ENCODE measurements at regions not wholly inside any gene's neighbourhood (a gene's known extent, or its start where the extent isn't known, plus 50 kb on each side); places are given as distances from the start of the nearest gene placed in this dataset.
"Not testable (repeated sequence)": the region's sequence is repeated elsewhere in the genome, so short reads cannot be mapped to it uniquely, and the experiment has no call there.

- DNase-seq (ENCODE audit: low read depth in 2 of 2): no peak
- TF ChIP-seq EZH2 (IDR thresholded peaks at IDR 0.05; ENCODE audit: low read length, missing control alignments): no peak
- TF ChIP-seq, protein P1, sequence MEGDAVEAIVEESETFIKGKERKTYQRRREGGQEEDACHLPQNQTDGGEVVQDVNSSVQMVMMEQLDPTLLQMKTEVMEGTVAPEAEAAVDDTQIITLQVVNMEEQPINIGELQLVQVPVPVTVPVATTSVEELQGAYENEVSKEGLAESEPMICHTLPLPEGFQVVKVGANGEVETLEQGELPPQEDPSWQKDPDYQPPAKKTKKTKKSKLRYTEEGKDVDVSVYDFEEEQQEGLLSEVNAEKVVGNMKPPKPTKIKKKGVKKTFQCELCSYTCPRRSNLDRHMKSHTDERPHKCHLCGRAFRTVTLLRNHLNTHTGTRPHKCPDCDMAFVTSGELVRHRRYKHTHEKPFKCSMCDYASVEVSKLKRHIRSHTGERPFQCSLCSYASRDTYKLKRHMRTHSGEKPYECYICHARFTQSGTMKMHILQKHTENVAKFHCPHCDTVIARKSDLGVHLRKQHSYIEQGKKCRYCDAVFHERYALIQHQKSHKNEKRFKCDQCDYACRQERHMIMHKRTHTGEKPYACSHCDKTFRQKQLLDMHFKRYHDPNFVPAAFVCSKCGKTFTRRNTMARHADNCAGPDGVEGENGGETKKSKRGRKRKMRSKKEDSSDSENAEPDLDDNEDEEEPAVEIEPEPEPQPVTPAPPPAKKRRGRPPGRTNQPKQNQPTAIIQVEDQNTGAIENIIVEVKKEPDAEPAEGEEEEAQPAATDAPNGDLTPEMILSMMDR (conservative IDR thresholded peaks at IDR 0.05 in 1 of 2, IDR thresholded peaks at IDR 0.05 in 1 of 2; ENCODE audit: low read depth in 1 of 2, low read length in 2 of 2): no peak
- Histone ChIP-seq H3K9ac (ENCODE audit: insufficient read depth, low read length) (no peak overlapping the region), H3K27ac (ENCODE audit: insufficient read depth, low read length) (no peak overlapping the region), H3K4me1 (ENCODE audit: control insufficient read depth, extremely low read depth, insufficient read depth, low read length) (no peaks in the 10 kb centered on the region), H3K4me2 (ENCODE audit: extremely low read depth, insufficient read depth, low read length) (no peak overlapping the region), H4K20me1 (ENCODE audit: control insufficient read depth, extremely low read depth, insufficient read depth, low read length) (no peaks in the 10 kb centered on the region), H3K36me3 (ENCODE audit: control insufficient read depth, insufficient read depth, low read length) (no peaks in the 10 kb centered on the region), H3K4me3 (replicated peaks in 1 of 4; ENCODE audit: control extremely low read depth in 1 of 4, insufficient read depth in 1 of 4, low read depth in 3 of 4, low read length in 4 of 4) (no peak overlapping the region), H2AFZ (ENCODE audit: low read length) (no peak overlapping the region), H3K79me2 (ENCODE audit: control insufficient read depth, insufficient read depth, low read length) (no peaks in the 10 kb centered on the region), H3K9me3 (ENCODE audit: control insufficient read depth, insufficient read depth, low read depth, low read length) (no peaks in the 10 kb centered on the region), H3K27me3 (ENCODE audit: control insufficient read depth, insufficient read depth, low read length) (no peaks in the 10 kb centered on the region)
These were observed 218.6 kb upstream of the DMRTA1 start for GRCh38 chr9:22227986-22228385.

DNA sequence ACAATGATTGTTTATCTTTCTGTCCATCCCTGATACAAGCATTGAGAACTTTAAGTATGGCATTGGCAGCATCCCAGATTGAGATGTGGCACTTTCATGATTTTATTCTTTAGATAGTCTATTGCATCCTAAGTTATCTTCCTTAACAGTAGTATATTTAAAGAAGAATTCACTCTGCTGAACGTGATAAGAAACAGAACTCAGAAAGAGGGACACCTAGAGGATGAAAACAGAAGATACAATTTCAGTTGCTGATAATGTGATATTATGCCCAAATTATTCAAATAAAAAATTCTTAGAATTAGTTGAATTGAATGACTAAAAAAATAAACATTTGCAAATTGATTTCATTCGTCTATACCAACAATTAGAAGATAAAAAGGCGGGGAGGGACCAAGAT is 218.1 kb upstream of the DMRTA1 start:
- Histone ChIP-seq H3K4me3 (replicated peaks in 1 of 4; ENCODE audit: control extremely low read depth in 1 of 4, insufficient read depth in 1 of 4, low read depth in 3 of 4, low read length in 4 of 4) (no peak overlapping the region), H3K4me2 (ENCODE audit: extremely low read depth, insufficient read depth, low read length) (no peak overlapping the region), H3K36me3 (ENCODE audit: control insufficient read depth, insufficient read depth, low read length) (no peaks in the 10 kb centered on the region), H3K79me2 (ENCODE audit: control insufficient read depth, insufficient read depth, low read length) (no peaks in the 10 kb centered on the region), H3K9ac (ENCODE audit: insufficient read depth, low read length) (no peak overlapping the region), H2AFZ (ENCODE audit: low read length) (no peak overlapping the region), H3K4me1 (ENCODE audit: control insufficient read depth, extremely low read depth, insufficient read depth, low read length) (no peaks in the 10 kb centered on the region), H4K20me1 (ENCODE audit: control insufficient read depth, extremely low read depth, insufficient read depth, low read length) (no peaks in the 10 kb centered on the region), H3K27ac (ENCODE audit: insufficient read depth, low read length) (no peak overlapping the region), H3K27me3 (ENCODE audit: control insufficient read depth, insufficient read depth, low read length) (no peaks in the 10 kb centered on the region), H3K9me3 (ENCODE audit: control insufficient read depth, insufficient read depth, low read depth, low read length) (no peaks in the 10 kb centered on the region)
- TF ChIP-seq EZH2 (IDR thresholded peaks at IDR 0.05; ENCODE audit: low read length, missing control alignments): no peak
- TF ChIP-seq, protein P1 (conservative IDR thresholded peaks at IDR 0.05 in 1 of 2, IDR thresholded peaks at IDR 0.05 in 1 of 2; ENCODE audit: low read depth in 1 of 2, low read length in 2 of 2): peak in 1 of 2 donors; percentile 49
- peak in 1 of 2 donors; percentile 50 for DNase-seq (ENCODE audit: low read depth in 2 of 2)

DNA sequence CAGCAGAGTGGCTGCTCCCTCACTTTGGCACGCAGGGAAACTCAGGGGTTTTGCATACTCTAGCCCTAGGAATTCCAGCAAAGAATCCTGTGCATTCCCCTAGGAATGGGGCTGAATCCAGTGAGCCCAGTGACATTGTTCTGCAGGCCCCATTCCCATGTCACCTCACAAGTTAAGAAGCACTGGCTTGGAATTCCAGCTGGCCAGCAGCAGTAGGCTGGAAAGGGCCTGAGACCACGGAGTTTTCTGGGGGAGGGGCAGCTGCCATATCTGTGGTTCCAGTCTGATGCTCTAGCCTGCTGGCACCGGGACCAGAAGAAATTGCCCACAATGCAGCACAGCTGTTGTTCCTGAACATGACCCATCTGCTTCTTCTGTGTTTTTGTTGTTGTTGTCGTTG is 217.6 kb upstream of the DMRTA1 start:
- H3K27ac ChIP-seq (ENCODE audit: insufficient read depth, low read length): no peak overlapping the region
- H3K9me3 ChIP-seq (ENCODE audit: control insufficient read depth, insufficient read depth, low read depth, low read length): no peaks in the 10 kb centered on the region
- H3K4me2 ChIP-seq (ENCODE audit: extremely low read depth, insufficient read depth, low read length): no peak overlapping the region
- no peak for TF ChIP-seq EZH2 (IDR thresholded peaks at IDR 0.05; ENCODE audit: low read length, missing control alignments)
- TF ChIP-seq, protein P1 (conservative IDR thresholded peaks at IDR 0.05 in 1 of 2, IDR thresholded peaks at IDR 0.05 in 1 of 2; ENCODE audit: low read depth in 1 of 2, low read length in 2 of 2): no peak
- no peak overlapping the region for H3K4me3 ChIP-seq (replicated peaks in 1 of 4; ENCODE audit: control extremely low read depth in 1 of 4, insufficient read depth in 1 of 4, low read depth in 3 of 4, low read length in 4 of 4)
- no peaks in the 10 kb centered on the region for H4K20me1 ChIP-seq (ENCODE audit: control insufficient read depth, extremely low read depth, insufficient read depth, low read length)
- H3K36me3 ChIP-seq (ENCODE audit: control insufficient read depth, insufficient read depth, low read length): no peaks in the 10 kb centered on the region
- no peak for DNase-seq (ENCODE audit: low read depth in 2 of 2)
- no peaks in the 10 kb centered on the region for H3K79me2 ChIP-seq (ENCODE audit: control insufficient read depth, insufficient read depth, low read length)
- no peak overlapping the region for H2AFZ ChIP-seq (ENCODE audit: low read length)
- no peak overlapping the region for H3K9ac ChIP-seq (ENCODE audit: insufficient read depth, low read length)
- no peaks in the 10 kb centered on the region for H3K4me1 ChIP-seq (ENCODE audit: control insufficient read depth, extremely low read depth, insufficient read depth, low read length)
- H3K27me3 ChIP-seq (ENCODE audit: control insufficient read depth, insufficient read depth, low read length): no peaks in the 10 kb centered on the region

DNA sequence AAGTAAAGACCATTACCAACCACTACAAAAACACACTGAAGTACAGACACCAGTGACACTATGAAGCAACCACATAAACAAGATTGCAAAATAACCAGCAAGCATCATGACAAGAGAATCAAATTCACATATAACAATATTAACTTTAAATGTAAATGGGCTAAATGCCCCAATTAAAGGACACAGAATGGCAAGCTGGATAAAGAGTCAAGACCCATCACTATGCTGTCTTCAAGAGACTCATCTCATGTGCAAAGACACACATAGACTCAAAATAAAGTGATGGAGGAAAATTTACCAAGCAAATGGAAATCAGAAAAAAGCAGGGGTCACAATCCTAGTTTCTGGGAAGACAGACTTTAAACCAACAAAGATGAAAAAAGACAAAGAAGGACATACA is 215.3 kb upstream of the DMRTA1 start:
- not testable (repeated sequence) for H3K9ac ChIP-seq (ENCODE audit: insufficient read depth, low read length); H3K36me3 ChIP-seq (ENCODE audit: control insufficient read depth, insufficient read depth, low read length); H3K4me1 ChIP-seq (ENCODE audit: control insufficient read depth, extremely low read depth, insufficient read depth, low read length); H3K27me3 ChIP-seq (ENCODE audit: control insufficient read depth, insufficient read depth, low read length); DNase-seq (ENCODE audit: low read depth in 2 of 2); H2AFZ ChIP-seq (ENCODE audit: low read length); H3K4me3 ChIP-seq (replicated peaks in 1 of 4; ENCODE audit: control extremely low read depth in 1 of 4, insufficient read depth in 1 of 4, low read depth in 3 of 4, low read length in 4 of 4); H3K27ac ChIP-seq (ENCODE audit: insufficient read depth, low read length); H3K4me2 ChIP-seq (ENCODE audit: extremely low read depth, insufficient read depth, low read length); H4K20me1 ChIP-seq (ENCODE audit: control insufficient read depth, extremely low read depth, insufficient read depth, low read length); H3K9me3 ChIP-seq (ENCODE audit: control insufficient read depth, insufficient read depth, low read depth, low read length); H3K79me2 ChIP-seq (ENCODE audit: control insufficient read depth, insufficient read depth, low read length)

Measured in fibroblast of lung (primary cell).